HG03097 (cell line): ENCODE measurements at regions not wholly inside any gene's neighbourhood (a gene's known extent, or its start where the extent isn't known, plus 50 kb on each side); places are given as distances from the start of the nearest gene placed in this dataset.
"Not testable (repeated sequence)": the region's sequence is repeated elsewhere in the genome, so short reads cannot be mapped to it uniquely, and the experiment has no call there.

Experiments
- ATAC-seq: cut with Tn5 transposase; IDR thresholded peaks from one replicate; pipeline ENCODE4 v1.9.1; 2021; ENCODE audit not compliant: unreplicated experiment, low FRiP score

DNA sequence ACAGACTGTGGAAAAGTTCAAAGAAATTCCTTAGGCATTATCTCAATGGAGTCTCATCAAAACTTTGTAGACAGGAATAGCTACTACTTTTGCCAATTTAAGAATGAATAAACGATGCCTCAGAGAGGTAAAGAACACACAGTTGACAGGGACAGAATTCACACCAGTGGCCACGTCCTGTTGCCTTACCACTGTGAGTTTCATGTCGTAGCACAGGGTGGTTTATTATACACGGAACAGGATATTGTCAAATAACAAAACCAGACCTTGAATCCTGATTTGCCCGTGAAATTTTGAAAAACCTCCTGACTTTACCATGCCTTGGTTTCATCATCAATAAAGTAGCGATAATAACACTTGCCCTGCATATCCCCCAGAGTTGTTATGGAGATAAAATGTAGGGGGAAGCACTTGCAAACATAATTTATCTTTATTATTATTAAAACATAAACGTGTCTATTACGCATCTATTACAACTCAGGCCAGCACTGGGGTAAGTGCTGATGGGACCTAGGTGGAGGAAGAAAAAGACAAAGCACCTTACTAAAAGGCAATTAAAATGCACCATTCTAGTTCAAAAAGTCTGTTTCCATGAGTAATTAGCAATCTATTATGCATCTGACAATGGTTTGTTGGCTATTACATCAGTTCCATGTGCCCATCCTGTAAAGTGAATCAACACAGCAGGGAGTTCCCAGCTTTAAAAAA is 408.1 kb upstream of the RUNX1 start:
- ATAC-seq = no peak

DNA sequence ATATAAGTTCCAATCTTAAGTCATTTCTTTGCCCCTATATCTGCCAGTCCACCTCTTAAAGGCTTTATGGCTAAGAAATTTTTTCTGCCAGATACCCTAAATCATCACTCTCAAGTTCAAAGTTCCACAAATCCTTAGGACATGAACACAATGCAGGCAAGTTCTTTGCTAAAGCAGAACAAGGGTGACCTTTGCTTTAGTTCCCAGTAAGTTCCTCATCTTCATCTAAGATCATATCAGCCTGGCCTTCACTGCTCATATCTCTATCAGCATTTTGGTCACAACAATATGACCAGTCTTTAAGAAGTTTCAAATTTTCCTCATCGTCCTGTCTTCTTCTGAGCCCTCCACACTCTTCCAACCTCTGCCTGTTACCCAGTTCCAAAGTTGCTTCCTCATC is 402.2 kb upstream of the RUNX1 start:
- no peak for ATAC-seq

DNA sequence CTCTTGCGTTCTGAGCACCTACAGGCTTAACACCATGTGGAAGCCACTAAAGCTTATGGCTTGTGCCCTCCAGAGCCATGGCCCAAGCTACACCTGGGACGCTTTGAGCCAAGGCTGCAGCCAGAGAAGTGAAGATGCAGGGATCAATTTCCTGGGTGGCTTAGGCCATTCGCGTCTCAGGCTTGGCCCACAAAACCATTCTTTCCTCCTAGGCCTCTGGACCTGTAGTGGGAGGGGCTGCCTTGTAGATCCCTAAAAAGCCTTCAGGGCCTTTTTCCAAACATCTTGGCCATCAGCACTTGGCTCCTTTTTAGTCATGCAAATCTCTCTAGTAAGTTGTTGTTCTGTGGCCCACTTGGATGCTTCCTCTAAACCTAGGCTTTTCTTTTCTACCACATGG is 401.7 kb upstream of the RUNX1 start:
- no peak for ATAC-seq

DNA sequence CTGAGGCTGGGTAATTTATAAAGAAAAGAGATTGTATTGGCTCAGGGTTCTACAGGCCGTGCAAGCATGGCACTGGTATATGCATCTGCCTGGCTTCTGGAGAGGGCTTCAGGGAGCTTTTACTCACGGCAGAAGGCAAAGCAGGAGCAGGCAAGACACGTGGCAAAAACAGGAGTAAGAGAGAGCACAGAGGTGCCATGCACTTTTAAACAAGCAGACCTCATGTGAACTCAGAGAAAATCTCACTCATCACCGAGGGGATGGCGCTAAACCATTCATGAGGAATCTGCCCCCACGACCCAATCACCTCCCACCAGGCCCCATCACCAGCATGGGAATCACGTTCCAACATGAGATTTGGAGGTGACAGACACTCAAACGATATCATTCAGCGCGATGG is 400.7 kb upstream of the RUNX1 start:
- no peak for ATAC-seq

DNA sequence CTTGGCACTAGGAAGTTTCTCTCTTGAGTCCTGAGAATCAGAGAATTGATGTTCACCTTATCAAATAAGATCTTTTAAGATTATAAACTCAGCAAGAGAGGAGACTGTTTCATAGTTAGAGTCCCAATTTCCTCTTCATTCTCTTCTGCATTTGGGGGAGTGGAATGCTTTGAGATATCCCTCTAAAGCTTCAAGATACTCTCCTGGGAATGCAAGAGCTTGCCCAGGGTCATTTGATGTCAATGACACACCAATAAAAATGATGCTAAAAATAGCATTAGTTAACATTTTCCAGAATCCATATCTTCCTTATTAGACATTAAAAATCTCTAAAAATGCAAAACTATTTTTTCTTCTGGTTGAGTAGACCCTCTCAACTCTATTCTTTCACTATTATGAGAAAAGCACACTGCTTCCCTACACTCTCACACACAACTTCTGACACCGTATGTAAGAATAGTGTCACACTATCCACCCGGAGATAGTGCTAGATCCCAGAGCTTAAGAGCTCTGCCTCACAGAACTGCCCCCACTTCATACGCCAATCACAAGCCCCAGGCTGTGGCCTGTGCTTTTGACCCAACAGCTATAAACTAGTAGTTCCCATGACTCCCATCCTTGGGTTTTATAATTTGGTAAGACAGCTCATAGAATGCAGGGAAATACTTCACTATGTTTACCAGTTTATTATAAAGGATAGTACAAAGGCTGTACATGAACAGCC is 399.9 kb upstream of the RUNX1 start:
- ATAC-seq = no peak

DNA sequence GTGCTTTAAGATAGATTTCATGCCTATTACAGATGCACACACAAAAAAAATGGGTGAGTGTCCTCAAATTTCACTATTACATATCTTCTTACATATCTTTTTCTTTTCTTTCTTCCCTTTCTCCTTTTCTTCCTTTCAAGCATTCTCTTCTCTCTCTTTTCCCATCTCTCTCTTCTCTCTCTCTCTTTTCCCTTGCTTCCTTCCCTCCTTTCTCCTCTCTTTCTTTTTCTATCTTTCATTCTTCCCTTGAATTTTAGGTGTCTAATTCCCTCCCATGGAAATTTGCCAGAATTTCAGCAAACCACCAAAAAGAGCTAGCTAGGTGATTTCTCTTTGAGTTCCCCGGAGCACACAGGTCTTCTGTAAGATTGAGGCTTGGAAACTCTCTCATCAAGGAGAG is 395.3 kb upstream of the RUNX1 start:
- no peak for ATAC-seq

DNA sequence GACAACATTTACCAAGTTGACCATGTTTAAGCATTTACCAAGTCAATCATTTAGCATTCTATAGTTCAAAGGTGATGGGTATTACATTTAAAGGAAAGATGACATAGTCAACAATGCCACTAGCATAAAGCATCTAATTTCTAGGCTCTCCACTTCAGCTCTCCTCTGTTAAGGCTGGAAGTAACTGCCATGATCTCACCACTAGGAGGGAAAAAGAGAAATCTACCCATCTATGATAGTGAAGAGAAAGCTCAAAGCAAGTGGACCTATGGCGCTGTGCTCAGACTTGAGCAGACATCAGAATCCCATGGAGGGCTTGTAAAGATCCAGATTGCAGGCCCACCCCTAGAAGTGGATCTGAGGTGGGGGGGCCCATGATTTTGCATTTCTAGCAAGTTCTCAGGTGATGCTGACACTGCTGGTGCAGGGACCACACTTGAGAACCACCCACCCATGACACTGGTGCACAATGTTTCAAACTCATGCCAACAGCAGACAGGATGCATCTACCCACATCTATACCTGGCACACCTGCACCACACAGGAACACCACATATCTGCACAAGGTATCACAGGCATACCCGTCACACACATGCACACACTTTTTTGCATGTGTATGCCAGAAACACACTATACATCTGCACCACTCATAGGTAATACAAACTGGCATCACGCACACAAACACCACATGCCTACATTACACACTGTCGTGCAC is 392.9 kb upstream of the RUNX1 start:
- no peak for ATAC-seq

DNA sequence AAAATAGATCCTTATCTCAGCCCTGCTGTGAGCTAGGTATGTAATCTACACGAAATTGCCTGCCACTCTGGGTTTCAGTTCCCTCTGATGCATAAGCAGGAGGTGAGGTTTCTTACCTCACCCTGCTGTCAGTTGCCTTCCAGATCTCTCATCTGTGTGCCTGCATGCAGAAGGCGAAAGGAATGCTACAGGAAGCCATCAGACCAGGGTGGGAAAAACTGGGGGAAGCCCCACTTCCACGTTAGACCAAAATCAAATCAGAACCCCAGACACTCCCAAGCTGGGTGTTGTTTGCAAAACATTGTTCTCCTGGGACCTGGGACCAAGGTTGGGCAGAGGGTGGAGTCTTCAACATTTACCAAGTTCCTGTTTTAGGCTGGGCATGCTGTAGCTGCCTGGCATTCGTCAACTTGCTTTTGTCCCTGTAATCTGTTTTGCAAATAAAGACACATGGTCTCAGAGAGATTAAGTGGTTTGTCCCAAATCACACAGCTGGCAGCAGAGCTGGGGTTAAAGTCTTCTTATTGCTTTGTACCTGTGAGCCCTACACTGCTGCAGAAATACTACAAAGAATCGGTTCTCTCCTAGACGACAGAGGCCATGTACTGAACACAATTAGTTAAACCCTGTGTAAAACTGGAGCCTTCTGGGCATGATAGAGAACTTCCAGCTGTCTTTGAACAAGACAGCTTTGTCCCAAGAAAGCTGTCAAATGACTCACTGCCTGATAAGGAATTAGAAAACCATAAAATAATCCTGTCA is 389.7 kb upstream of the RUNX1 start:
- ATAC-seq = no peak

DNA sequence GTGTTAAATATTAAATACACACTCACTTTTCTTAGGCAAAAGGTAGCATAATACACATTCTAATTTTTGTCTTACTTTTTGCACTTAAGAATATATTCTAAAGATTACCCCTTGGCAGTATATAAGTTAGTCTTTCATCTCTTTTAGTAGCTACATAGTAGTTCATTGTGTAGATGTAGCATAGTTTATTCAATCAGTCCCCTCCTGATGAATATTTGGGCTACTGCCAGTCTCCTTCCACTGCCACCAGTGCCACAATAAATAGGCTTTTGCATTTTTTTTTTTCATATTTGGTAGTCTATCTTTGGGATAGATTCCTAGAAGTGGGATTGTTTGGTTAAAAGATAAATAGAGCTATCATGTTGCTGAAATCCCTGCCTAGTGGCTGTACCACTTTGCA is 388.8 kb upstream of the RUNX1 start:
- no peak for ATAC-seq

DNA sequence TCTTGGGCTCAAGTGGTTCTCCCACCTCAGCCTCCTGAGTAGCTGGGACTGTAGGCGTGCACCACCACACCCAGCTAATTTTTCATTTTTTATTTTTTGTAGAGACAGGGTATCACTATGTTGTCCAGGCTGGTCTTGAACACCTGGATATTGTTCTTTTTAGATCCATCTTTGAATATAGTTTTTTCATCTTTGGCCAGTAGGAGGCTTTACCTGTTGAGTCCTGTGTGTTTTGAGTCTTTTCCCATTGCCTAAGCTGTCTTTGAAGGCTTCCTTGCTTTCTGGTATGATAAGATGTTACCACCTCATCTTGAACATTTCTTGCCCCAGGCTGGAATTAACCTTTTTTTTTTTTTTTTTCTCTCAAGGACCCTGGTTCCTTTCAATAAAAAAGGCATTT is 387.8 kb upstream of the RUNX1 start:
- no peak for ATAC-seq

DNA sequence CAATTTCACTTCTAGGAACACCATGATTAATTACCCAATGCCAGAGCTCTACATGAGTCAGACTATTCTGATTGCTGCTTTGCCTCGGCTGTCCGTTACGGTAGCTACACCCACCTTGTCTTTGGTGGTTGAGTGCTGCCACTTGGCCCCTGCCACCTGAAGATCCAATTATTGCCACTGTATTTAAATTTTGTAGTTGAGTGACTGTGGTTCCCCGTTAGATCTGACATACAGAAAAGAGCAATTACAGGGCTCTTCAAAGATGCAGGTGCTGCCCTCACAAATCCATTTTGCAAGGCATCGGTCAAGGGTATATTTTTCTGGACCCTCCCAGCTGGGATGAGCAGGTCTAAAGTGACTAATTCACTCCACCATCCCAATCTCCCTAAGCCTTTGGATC is 383.5 kb upstream of the RUNX1 start:
- not testable (repeated sequence) for ATAC-seq

DNA sequence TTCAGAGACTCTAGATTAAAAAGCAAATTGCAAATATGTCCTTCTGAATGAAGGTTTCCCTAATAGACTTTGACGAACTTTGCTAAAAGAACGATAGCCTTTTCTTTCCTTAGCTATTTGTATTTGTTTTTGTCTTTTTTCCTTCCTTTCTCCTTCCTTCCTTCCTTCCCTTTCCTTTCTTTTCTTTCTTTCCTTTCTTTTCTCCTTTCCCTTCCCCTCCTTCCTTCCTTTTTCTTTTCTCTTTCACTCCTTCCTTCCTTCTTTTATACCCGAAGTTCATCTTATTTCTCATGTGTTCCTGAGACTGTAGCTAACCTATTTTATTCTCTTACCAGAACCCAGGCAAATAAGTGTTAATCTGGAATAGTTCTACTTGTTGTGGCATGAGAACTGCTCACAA is 381.2 kb upstream of the RUNX1 start:
- ATAC-seq = no peak

DNA sequence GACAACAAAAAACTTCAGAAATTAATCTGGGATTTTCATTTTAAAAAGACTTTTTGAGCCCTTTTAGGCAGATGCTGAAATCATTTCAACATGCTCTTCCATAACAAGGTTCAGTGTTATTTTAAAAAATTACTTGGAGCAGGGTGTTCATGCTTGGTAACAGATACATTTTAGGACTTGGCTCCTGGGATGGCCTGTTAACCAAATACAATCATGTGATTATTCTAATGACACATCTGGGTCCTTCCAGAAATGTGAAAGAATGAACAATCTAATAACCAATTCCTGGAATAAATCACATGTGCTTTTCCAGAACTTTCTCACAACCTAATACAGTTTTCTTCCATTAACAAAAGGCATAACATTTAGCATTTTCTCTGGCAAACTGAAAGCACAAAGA is 379.8 kb upstream of the RUNX1 start:
- ATAC-seq = no peak

DNA sequence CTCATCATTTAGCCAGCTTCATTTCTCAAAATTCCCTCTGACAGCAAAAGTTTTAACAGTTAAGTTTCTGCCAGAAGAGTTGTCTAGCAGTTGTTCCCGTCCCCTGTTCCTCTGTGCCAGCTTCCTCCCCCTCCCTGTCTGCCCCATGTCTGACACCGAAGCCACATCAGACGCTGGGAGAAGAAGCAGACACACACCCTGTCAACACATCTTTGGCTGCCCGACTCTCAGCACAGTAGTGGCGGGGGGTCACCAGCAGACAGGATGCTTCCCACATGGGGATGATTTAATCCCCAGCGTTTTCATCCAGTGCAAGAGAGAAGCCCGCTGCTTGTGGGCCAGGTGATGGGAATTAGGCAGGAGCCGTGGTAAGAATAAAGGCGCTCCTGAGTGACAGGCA is 379.4 kb upstream of the RUNX1 start:
- no peak for ATAC-seq

DNA sequence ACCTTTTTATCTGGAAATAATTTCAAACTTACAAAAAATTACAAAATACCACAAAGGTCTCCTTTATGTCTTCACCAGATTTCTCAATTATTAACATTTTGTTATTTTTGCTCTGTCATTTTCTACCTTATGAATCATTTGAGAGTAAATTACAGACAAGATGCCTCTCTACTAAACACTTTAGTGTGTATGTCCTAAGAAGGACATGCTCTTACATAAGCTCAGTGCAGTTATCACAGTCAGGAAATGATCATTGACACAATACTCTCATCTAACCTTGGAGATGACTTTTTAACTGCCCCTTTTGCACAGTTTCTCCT is 378.9 kb upstream of the RUNX1 start:
- no peak for ATAC-seq

DNA sequence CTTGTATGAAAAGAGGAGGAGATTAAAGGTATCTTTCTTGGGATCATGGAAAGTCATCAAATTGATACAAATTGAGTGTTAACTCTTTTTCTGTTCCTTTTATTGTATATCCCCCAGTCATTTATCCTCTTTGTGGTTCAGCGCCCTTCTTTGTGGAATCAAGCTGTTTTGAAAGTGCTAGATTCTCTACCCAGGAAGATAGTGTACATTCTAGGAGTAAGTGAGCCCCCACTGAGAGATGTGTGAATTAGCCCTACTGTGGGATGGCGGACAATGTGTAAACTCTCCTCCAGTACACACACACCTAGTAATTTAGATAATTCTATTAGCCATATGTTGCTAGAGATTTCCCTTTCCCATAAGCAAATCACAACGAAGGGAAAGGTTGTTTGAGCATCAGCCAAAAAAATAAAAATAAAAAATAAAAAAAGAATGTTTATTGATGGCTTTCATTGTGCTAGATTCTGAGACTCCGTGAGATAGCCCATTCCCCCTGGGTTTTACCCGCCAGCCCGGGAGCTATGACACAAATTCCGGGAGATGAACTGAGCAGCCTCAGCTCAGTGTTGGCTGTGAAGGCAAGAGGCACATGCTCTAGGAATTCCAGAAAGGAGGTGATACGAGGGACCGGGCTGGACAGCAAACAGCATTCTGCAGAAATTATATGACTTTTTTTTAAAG is 378.4 kb upstream of the RUNX1 start:
- no peak for ATAC-seq

DNA sequence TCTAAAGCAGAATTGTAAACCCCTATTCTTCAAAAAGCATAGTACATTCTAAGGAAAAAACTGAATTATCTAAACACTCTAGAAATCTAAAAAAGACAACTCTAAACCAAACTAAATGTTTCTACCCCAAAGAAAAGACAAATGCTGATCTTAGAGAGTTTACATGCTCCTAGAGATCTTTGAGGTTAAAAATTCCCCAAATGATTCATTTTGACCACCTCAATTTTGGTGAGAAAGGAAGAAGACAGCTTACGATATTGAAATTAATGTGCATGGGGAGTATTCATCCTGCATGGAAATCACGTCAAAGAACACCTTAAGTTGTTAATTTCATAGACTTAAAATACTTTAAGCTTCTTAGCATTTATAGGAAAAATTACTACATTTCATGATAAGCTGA is 377.8 kb upstream of the RUNX1 start:
- ATAC-seq = no peak

DNA sequence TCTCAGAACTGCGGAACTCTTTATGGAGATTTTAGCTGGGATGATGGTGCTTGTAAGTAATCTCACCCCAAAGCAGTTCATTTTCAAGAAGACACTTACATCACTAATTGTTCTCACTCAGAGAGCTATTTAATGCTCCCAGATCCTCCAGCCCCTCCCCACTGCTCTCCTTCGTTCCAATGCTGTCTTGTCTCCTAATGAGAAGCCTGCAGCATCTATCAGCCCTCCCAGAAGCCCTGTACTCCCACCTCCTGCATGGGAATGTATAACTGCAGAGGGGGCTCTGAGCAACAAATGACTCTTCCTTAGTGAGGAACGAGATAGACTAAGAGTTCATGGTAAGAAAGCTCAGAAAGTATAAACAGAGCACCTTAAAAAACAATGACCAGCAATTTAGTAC is 377.4 kb upstream of the RUNX1 start:
- ATAC-seq = no peak

DNA sequence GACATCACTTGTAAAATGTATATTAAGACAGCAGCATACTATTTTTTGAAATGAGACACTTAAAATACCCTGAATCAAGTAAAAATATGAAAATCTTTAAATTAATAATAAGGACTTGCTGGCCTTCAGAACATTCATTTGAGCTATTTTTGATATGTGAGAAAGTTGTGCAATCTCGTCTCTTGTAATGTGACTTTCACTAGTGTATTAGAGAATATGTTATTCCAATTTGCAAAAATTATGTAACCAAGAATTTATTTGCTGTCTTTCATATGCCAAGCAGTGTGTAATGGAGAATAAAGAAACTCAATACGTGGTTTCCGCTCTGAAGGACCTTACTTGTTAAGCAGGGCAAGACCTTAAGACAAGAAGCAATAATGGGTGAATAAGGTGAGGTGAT is 375.0 kb upstream of the RUNX1 start:
- no peak for ATAC-seq

DNA sequence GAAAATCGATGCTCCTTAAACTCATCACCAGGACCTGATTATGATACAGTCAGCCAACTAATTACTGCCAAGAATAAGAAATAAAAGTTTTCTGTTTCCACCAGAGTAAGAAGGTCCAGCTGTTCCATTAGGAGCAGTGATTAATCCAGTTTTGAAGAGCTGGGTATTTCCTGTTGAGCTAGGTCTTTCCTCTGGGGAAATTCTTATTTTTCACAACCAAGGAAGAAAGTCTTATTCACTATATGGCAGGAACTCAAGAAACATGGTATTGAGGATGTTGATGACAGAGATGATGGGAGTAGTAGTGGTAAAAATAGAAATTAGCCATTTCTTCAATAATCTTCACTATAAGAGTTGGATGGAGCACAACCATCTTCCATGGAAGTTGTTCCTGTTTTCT is 374.6 kb upstream of the RUNX1 start:
- no peak for ATAC-seq

DNA sequence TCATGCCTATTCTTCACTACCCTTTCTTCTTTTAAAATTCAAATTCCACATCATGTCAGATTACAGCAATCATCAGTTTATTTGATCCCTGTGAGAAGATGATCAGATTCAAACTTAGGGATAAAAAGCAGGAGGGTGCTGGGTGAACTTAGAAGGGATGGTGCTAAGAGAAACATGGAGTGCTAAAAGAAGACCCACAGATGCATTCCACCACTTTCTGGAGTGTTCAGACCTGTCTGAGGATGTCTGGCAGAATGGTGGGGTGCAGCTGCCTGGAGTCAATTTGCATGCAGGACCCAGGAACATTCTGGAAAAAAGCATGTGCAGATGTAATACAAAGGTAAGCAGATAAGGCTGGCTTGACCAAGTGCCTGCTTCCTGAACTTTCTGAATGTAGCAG is 372.9 kb upstream of the RUNX1 start:
- ATAC-seq = no peak
